ACHN (cell line): ENCODE measurements at regions not wholly inside any gene's neighbourhood (a gene's known extent, or its start where the extent isn't known, plus 50 kb on each side); places are given as distances from the start of the nearest gene placed in this dataset.
A peak's percentile ranks its signal among the peaks of the same experiment; 100 is the strongest.
"Not testable (repeated sequence)": the region's sequence is repeated elsewhere in the genome, so short reads cannot be mapped to it uniquely, and the experiment has no call there.

Source experiments
- DNase-seq: peaks from one replicate; pipeline ENCODE4 v3.0.0-alpha.2; 2015
- in situ Hi-C: cut with HindIII; loops from 2 replicates; pipeline ENCODE4 v1.10.0; 2017; ENCODE audit warnings: low sequenced_read_pairs, low pct_ligation_motif_present, low pct_unique_long_range_greater_than_20kb

- no peak for DNase-seq
- in situ Hi-C loops = no loop called here
Observed at GRCh38 chr6:14470671-14471070, 353.1 kb downstream of the CD83 start.

- DNase-seq = no peak
Observed at GRCh38 chr6:14472255-14472985, 354.8 kb downstream of the CD83 start.

GRCh38 chr6:14472986-14473337 lies 355.4 kb downstream of the CD83 start:
- DNase-seq = no peak
- in situ Hi-C loops = no loop called here

More at GRCh38 chr6:14472255-14472985, 354.8 kb downstream of the CD83 start:
- in situ Hi-C loops = no loop called here

- in situ Hi-C loops = no loop called here
- no peak for DNase-seq
Observed at GRCh38 chr6:14474816-14475215, 357.2 kb downstream of the CD83 start.

- no peak for DNase-seq
- in situ Hi-C loops = no loop called here
Observed at GRCh38 chr6:14475306-14475705, 357.7 kb downstream of the CD83 start.

- DNase-seq = peak; percentile 63
- in situ Hi-C loops = no loop called here
Observed at GRCh38 chr6:14476793-14477531, 359.4 kb downstream of the CD83 start.

- in situ Hi-C loops = no loop called here
- DNase-seq = no peak
Observed at GRCh38 chr6:14477559-14477958, 360.0 kb downstream of the CD83 start.

DNA sequence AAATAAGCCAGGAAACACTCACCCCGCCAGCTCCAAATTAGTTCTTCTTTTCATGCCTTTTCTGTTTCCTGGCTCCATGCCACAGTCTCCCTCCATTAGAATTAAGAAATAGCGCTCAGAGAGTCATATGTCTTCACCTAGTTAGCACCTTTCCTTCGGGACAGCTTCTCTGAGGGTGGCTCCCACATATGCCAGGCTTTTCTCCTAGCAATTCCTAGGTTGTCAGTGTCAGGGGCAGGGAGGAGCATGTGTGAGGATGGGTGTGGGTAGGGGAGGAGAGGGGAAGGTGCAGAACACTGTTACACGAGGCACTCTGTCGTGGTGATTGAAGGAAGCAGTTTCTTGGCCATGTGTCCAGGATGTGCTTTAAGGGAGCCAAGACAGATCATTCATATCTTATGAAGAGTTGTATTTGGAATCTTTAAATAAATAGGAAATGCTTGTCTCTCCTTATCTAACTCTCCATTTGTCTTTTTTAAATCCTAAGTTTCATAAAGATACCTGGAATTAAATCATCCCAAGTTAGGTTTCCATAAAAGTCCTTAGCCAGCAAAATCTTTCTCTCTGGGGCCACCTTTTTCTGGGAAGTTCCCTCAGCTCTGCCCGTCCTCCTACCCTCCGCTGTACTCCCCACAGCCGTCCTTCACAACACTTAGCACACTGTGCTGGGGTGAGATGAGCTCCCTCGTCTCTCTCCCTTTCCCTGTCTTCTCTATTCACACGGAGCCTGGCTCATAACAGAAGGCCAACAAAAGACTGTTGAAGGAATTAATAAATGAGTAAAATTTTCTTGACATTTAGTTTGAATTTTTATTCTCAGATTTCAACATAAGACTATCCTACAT lies 361.0 kb downstream of the CD83 start:
- in situ Hi-C loops = no loop called here

DNA sequence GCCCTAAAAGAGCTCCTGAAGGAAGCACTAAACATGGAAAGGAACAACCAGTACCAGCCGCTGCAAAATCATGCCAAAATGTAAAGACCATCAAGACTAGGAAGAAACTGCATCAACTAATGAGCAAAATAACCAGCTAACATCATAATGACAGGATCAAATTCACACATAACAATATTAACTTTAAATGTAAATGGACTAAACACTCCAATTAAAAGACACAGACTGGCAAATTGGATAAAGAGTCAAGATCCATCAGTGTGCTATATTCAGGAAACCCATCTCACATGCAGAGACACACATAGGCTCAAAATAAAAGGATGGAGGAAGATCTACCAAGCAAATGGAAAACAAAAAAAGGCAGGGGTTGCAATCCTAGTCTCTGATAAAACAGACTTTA lies 364.4 kb downstream of the CD83 start:
- in situ Hi-C loops, DNase-seq: not testable (repeated sequence)

More for the DNA sequence above, 361.0 kb downstream of the CD83 start:
- DNase-seq = no peak

- no peak for DNase-seq
- in situ Hi-C loops = no loop called here
Observed at GRCh38 chr6:14487625-14488024, 370.1 kb downstream of the CD83 start.

- in situ Hi-C loops = no loop called here
- DNase-seq = no peak
Observed at GRCh38 chr6:14488180-14488579, 370.6 kb downstream of the CD83 start.

GRCh38 chr6:14489445-14489844 lies 371.9 kb downstream of the CD83 start:
- in situ Hi-C loops = no loop called here
- no peak for DNase-seq

DNA sequence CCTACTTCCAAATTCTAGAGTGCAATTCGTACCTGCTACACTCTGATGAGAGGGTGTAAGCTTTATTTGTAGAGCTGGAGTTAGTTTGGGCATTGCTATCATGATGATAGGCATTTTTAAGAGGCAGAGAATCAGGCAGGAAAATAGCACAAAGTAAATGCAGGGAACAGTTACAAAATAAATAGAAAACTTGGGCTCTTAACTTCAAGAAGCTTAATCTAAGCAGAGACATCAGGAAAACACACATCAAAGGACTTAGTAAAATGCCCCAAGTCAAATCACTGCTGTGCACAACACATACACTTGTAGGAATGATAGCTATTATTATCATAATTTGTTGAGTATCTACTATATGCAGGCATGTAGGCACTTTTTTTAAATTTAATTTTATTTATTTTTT lies 381.2 kb downstream of the CD83 start:
- in situ Hi-C loops = no loop called here
- DNase-seq = no peak

GRCh38 chr6:14499309-14499708 lies 381.7 kb downstream of the CD83 start:
- DNase-seq = no peak
- in situ Hi-C loops = no loop called here

DNA sequence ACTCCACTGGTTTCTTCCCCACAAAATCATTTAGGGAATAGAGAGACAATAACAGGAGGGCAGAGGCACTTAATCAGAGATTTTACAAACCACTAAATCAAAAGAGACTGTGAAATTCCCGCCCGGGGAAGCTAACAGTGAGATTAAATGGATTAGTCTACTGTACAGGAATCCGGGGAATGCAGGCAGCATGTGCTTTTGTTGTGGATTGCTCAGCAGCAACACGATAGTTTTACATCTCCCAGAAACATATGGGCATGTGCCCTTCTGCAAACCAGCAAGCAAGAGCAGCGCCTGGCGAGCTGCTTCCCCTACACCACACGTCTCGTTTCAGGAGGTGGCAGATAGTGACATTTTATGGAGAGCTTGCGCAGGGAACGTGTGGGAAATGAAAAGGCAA lies 382.3 kb downstream of the CD83 start:
- in situ Hi-C loops = no loop called here
- DNase-seq = no peak

DNA sequence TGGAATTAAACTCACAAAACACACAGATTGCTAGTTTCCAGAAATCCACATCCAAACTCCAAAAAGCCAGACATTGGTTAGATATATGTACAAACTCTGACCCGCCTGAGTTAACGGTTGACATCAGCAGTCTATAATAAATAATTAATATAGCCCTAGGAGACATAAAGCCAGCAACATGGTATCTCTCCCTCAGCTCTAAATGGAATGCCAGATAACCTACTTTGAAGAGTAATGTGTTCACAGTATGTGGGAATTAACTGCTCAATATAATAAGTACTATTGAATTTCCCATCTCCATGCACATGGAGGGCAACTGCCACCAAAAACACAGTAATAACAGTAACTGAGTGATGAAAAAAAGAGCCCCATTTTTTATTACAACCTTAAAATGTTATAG lies 383.2 kb downstream of the CD83 start:
- in situ Hi-C loops = no loop called here
- no peak for DNase-seq

DNA sequence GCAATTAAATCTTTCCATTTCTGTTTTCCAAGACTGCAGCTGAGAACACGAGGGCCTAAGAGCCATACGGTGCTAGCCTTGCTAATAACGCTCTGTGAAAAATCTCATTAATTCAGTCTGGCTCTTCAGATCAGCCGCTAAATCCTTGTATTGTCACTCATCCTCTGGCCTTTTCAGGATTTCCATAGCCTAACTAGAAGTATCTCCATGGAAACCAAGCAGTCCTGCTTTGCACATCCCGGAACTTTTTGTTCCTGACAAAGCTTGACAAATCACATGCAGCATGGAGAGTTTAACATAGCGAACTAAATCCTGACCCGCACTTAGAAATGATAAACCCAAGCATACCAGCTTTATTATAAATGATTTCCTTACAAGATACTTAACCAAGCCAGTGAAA lies 383.7 kb downstream of the CD83 start:
- no peak for DNase-seq
- in situ Hi-C loops = no loop called here

GRCh38 chr6:14501914-14502313 lies 384.3 kb downstream of the CD83 start:
- in situ Hi-C loops = no loop called here
- no peak for DNase-seq

DNA sequence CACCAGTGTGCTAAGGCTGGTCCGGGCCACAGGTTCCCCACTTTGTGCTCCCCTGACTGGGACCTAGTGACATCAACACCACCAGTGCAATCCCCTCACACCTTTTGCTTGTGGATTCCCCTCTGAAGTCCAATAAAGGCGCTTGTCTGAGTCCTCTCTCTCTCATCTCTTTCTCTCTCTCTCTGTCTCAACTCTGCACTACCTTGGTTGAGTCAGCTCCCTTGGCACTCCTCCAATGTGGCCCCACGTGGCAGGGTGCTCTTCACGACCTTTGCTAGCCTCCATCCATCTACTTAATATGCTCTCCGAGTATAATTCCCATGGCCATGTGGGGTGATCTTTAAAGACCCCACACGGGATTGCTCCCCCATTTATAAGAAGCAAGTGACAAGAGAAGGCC lies 385.0 kb downstream of the CD83 start:
- in situ Hi-C loops = no loop called here
- no peak for DNase-seq
